ENCODE measurements at regions not wholly inside any gene's neighbourhood (a gene's known extent, or its start where the extent isn't known, plus 50 kb on each side); places are given as distances from the start of the nearest gene placed in this dataset.

GRCh38 chr4:138864961-138865720, 150.4 kb upstream of the NOCT start:
- TF ChIP-seq HDGF (IDR thresholded peaks at IDR 0.05; ENCODE audit: borderline replicate concordance) (no peak), ZNF384 (IDR thresholded peaks at IDR 0.05) (no peak), ARNT (IDR thresholded peaks at IDR 0.05) (no peak), TARDBP (IDR thresholded peaks at IDR 0.05) (no peak), FOXM1 (IDR thresholded peaks at IDR 0.05; ENCODE audit: borderline replicate concordance) (no peak), BHLHE40 (IDR thresholded peaks at IDR 0.05; ENCODE audit: borderline replicate concordance) (no peak)

Measured in HEK293T (cell line).